Heart right ventricle (tissue), 16 donors: ENCODE measurements at regions not wholly inside any gene's neighbourhood (a gene's known extent, or its start where the extent isn't known, plus 50 kb on each side); places are given as distances from the start of the nearest gene placed in this dataset.

Experiments used
- ATAC-seq, 8 donors: fragments of 200-7000 bp; cut with Tn5 transposase; one replicate each; pipeline ENCODE4 v1.9.1; 2020; ENCODE audit warnings: mild to moderate bottlenecking in 8 of 8, moderate library complexity in 8 of 8, moderate number of reproducible peaks in 1 of 8
- DNase-seq, 2 donors: peaks; one replicate each; pipeline ENCODE4 v3.0.0-alpha.2; 2020
- H3K27ac ChIP-seq, 10 donors: fragments of 200-600 bp; sonication (generic) in 2 of 10; one replicate each; pipeline versions ENCODE4 v1.5.0 to v1.8.0; 2020 to 2022; ENCODE audit warnings: mild to moderate bottlenecking in 3 of 10
- H3K27me3 ChIP-seq, 7 donors: fragments of 200-600 bp; one replicate each; pipeline ENCODE4 v1.8.0; 2021 to 2022; ENCODE audit warnings: mild to moderate bottlenecking in 2 of 7
- H3K36me3 ChIP-seq, 9 donors: fragments of 200-600 bp; sonication (generic) in 1 of 9; one replicate each; pipeline versions ENCODE4 v1.5.0 to v1.8.0; 2020 to 2022; ENCODE audit warnings: mild to moderate bottlenecking in 2 of 9
- H3K4me1 ChIP-seq, 9 donors: fragments of 200-600 bp; sonication (generic) in 1 of 9; one replicate each; pipeline versions ENCODE4 v1.5.0 to v1.8.0; 2020 to 2022; ENCODE audit warnings: mild to moderate bottlenecking in 4 of 9
- H3K4me3 ChIP-seq, 10 donors: fragments of 200-600 bp; sonication (generic) in 2 of 10; one replicate each; pipeline versions ENCODE4 v1.5.0 to v1.8.0; 2020 to 2022; ENCODE audit warnings: mild to moderate bottlenecking in 7 of 10, moderate library complexity in 2 of 10
- H3K9me3 ChIP-seq, 11 donors: fragments of 200-600 bp in 10 of 11; sonication (generic) in 2 of 11; one replicate each; pipeline versions ENCODE4 v1.5.0 to v1.8.0; 2013 to 2022; ENCODE audit warnings: mild to moderate bottlenecking in 2 of 11, control low read depth in 1 of 11, moderate library complexity in 1 of 11
- WGBS, 2 donors: extraction: QIAGEN DNeasy Blood & Tissue Kit; methylation state at CpG; one replicate each; pipeline ENCODE4 v1.1.7; 2013; ENCODE audit warnings: inconsistent platforms in 1 of 2; 5-methylcytosine and 5-hydroxymethylcytosine counted together
- intact Hi-C, 10 donors: fragments of 100-400 bp; cut with DNase I; formaldehyde crosslinking; loops; one replicate each; pipeline versions ENCODE4 v1.11.1 to v1.14.2; 2022
- TF ChIP-seq, protein P1 (sequence below), 9 donors: fragments of 200-600 bp; sonication (generic) in 2 of 9; IDR thresholded peaks; one replicate each; pipeline versions ENCODE4 v1.5.0 to v1.8.0; 2021 to 2022; ENCODE audit warnings: antibody characterized with exemption in 9 of 9, mild to moderate bottlenecking in 5 of 9, moderate library complexity in 1 of 9
- donor health status: Arrhythmogenic right ventricular cardiomyopathy.
- donor health status: ischemic (EF 13 %, LVEDD 7.1; RV severe dilation, severe dysfunction).
- donor health status: healthy with polysubstance abuse.
- donor health status: DM: no; HTN: yes; CAD: no.
- donor health status: DM: no; HTN: no; CAD: no.
- donor health status: ischemic (EF 25% LVEDD 6.9; RV normal size, moderate dysfunction).
- donor health status: ischemic (EF 25% LVEDD 5.7; RV mildly dilated, moderate dysfunction).
- donor health status: healthy.
- donor health status: DM: yes; HTN: yes; CAD: no.
- donor health status: Ischemic cardiomyopathy.
- donor health status: ischemic (EF 35%, LVEDD 5.7; RV mildly dilated, moderate dysfunction).
- donor health status: nonischemic (EF 11% LVEDD 7.7; RV severe dilation, severe dysfunction).
- donor health status: DM: yes; HTN: yes; CAD: no.
- donor health status: PGD.
- donor health status: ischemic (EF 29% LVEDD 5.4; RV normal size, mild dysfunction).
- donor health status: nonischemic (EF 23%, LVEDD 6.1; RV moderate dilation, normal function).

DNA sequence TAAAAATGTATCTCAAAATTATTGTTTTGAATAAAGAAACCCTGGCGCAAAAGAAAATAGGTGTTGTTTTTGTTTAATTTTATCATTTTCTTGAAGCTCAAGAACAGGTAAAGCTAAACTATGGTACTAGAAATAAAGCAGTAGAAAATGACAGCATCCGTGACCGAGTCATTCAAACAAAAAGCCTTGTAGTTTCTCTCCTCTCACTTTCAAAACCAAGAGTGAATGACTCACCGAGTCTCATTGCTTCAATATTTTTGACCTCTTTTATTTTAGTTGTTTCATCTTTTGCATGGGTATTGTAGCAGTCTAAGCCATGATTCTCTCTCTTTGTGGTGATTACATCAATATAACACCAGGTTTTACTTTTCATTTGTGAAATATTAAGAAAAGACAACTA is 396.5 kb downstream of the POM121L12 start:
- Histone ChIP-seq H3K4me3 (no peak overlapping the region), H3K36me3 (no peaks in the 10 kb centered on the region), H3K4me1 (no peaks in the 10 kb centered on the region), H3K9me3 (peaks cover 0 to 23% (median 0%) of the 10 kb centered on the region in 11 donors), H3K27me3 (no peaks in the 10 kb centered on the region), H3K27ac (no peak overlapping the region)
- DNase-seq (no peak), ATAC-seq (no peak)
- intact Hi-C loops, result no loop called here
- WGBS, 2 donors, result 86 to 88% methylated on average over 4 of the region's 4 CpGs
- TF ChIP-seq, protein P1, sequence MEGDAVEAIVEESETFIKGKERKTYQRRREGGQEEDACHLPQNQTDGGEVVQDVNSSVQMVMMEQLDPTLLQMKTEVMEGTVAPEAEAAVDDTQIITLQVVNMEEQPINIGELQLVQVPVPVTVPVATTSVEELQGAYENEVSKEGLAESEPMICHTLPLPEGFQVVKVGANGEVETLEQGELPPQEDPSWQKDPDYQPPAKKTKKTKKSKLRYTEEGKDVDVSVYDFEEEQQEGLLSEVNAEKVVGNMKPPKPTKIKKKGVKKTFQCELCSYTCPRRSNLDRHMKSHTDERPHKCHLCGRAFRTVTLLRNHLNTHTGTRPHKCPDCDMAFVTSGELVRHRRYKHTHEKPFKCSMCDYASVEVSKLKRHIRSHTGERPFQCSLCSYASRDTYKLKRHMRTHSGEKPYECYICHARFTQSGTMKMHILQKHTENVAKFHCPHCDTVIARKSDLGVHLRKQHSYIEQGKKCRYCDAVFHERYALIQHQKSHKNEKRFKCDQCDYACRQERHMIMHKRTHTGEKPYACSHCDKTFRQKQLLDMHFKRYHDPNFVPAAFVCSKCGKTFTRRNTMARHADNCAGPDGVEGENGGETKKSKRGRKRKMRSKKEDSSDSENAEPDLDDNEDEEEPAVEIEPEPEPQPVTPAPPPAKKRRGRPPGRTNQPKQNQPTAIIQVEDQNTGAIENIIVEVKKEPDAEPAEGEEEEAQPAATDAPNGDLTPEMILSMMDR (IDR thresholded peaks at IDR 0.05), result no peak

DNA sequence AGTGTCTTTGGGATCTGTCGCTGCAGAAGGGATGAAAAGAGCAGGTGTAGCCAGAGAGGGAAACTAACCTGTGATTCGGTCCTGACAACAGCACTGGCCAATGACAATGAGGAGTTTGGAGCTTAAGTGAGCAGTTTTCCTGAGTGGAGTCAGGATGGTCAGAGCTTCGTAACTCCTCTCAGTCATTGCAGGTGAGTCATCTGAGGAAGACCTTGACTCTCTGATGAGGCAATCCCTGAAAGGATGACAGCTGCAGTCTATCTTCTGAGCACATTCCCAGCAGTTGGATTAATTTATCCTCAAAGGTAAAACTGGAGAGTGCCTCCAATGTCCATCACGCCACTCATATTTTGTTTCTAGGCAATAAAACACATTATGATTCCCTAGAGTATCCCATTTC is 401.9 kb downstream of the POM121L12 start:
- H3K27me3 ChIP-seq, result no peaks in the 10 kb centered on the region
- intact Hi-C loops, result no loop called here
- H3K4me3 ChIP-seq, result no peak overlapping the region
- 72 to 80% methylated on average over 4 of the region's 4 CpGs for WGBS, 2 donors
- ATAC-seq, result no peak
- no peaks in the 10 kb centered on the region for H3K36me3 ChIP-seq
- no peak for DNase-seq
- H3K9me3 ChIP-seq, result no peaks in the 10 kb centered on the region
- TF ChIP-seq, protein P1 (IDR thresholded peaks at IDR 0.05), result no peak
- no peak overlapping the region for H3K27ac ChIP-seq
- no peaks in the 10 kb centered on the region for H3K4me1 ChIP-seq

DNA sequence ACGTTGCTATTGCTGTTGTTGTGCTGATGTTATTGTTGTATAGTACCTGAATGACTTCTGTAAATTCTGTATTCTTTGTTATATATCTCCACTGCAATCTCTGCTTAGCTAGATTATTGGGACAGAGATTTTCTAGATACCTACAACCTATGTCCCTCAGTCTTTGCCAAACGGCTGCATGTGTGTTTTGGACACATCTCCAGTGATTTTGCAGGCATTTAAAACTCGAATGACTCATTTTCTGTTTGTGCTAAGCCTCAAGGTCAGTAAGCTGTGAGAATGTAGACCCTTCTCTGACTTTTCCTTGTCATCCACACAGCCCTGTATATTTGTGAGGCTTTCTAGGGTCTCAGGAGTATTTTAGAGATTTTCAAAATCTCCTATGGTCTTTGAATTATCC is 410.7 kb downstream of the POM121L12 start:
- 54 to 67% methylated on average over 3 of the region's 3 CpGs for WGBS, 2 donors
- no peak for ATAC-seq
- intact Hi-C loops, result no loop called here

DNA sequence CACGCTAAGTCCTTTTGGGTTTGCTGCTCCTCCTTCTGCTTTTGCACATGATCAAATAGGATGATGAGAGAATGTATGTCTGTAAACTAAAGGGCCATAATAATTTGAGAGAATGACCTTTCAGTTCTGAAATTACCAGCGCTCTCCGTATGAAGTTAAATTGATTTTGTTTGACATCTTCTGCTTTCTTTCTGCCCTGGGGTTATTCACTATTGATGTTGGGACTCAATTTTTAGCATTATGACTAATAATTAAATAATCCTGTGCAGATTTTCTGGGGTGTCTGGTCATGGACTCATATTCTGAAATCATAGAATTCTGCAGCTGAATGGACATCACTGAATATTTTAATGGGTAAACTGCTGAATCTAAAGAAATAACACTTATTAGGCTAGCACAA is 423.2 kb downstream of the POM121L12 start:
- Histone ChIP-seq H3K27me3 (no peaks in the 10 kb centered on the region), H3K36me3 (no peaks in the 10 kb centered on the region), H3K27ac (no peak overlapping the region), H3K9me3 (peaks cover 0 to 6% (median 0%) of the 10 kb centered on the region in 11 donors), H3K4me3 (no peak overlapping the region), H3K4me1 (no peaks in the 10 kb centered on the region)
- TF ChIP-seq, protein P1 (IDR thresholded peaks at IDR 0.05), result no peak
- 92% methylated on average over 3 of the region's 3 CpGs for WGBS, 2 donors
- ATAC-seq (no peak), DNase-seq (no peak)
- intact Hi-C loops, result no loop called here

More for the DNA sequence above, 410.7 kb downstream of the POM121L12 start:
- no peaks in the 10 kb centered on the region for H3K27me3 ChIP-seq
- no peak for DNase-seq
- no peaks in the 10 kb centered on the region for H3K4me1 ChIP-seq
- no peak overlapping the region for H3K4me3 ChIP-seq
- no peak overlapping the region for H3K27ac ChIP-seq
- no peaks in the 10 kb centered on the region for H3K36me3 ChIP-seq
- TF ChIP-seq, protein P1 (IDR thresholded peaks at IDR 0.05), result no peak
- no peaks in the 10 kb centered on the region for H3K9me3 ChIP-seq
